ENCODE measurements at regions not wholly inside any gene's neighbourhood (a gene's known extent, or its start where the extent isn't known, plus 50 kb on each side); places are given as distances from the start of the nearest gene placed in this dataset.

GRCh38 chr3:59513570-59513969 lies 463.7 kb upstream of the CFAP20DC start:
- no peak for TF ChIP-seq CTCF (IDR thresholded peaks at IDR 0.05)
- no peak for TF ChIP-seq POLR2A (IDR thresholded peaks at IDR 0.05)
